ES-I3 (cell line): ENCODE measurements at regions not wholly inside any gene's neighbourhood (a gene's known extent, or its start where the extent isn't known, plus 50 kb on each side); places are given as distances from the start of the nearest gene placed in this dataset.

Source experiments
- H3K36me3 ChIP-seq: 2 replicates; pipeline ENCODE4 v1.6.1; 2013; ENCODE audit warnings: mild to moderate bottlenecking, low read length, control low read depth, moderate library complexity; ENCODE audit not compliant: insufficient read depth
- H3K4me1 ChIP-seq: 2 replicates; pipeline ENCODE4 v1.6.1; 2013; ENCODE audit warnings: mild to moderate bottlenecking, control low read depth, low read length; ENCODE audit not compliant: insufficient read depth
- H3K9ac ChIP-seq: 2 replicates; pipeline ENCODE4 v1.6.1; 2013; ENCODE audit warnings: low read depth, mild to moderate bottlenecking, low read length, moderate library complexity
- H3K9me3 ChIP-seq: 2 replicates; pipeline ENCODE4 v1.6.1; 2013; ENCODE audit warnings: mild to moderate bottlenecking, low read length, moderate library complexity; ENCODE audit not compliant: control insufficient read depth, insufficient read depth

DNA sequence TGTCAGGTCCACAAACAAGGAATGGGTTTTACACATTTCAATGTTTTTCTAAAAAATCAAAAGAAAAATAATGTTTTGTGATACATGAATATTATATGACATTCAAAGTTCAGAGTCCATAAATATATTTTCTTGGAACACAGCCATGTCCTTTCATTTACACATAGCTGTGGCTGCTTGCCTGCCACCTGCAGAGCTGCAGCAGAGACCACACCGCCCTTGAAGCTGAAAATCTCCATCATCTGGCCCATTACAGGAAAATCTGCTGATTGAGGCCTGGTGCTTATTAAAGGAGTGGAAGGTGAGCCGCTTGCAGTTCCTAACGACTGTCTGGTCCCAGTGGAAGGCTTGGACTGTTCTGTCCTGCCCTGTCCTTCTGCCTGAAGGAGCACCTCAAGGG lies 232.6 kb upstream of the ADAMTS16 start:
- Histone ChIP-seq H3K36me3 (no peaks in the 10 kb centered on the region), H3K9me3 (no peaks in the 10 kb centered on the region), H3K4me1 (no peaks in the 10 kb centered on the region), H3K9ac (no peak overlapping the region)

DNA sequence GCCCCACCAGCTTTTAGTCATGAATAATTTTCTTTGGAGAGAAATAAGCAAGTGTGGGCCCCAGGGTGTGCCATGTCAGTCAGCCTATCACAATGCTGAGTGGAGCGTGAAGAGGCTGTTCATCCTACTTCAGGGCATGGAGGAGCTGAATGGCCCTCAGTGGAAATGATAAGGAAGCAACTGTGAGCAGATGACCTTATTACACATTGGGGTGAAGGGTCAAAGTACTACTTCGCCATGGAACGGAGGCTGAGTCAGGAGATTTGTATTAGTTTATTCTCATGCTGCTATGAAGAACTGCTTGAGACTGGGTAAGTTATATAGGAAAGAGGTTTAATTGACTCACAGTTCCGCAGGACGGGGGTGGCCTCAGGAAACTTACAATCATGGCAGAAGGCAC lies 231.0 kb upstream of the ADAMTS16 start:
- Histone ChIP-seq H3K36me3 (no peaks in the 10 kb centered on the region), H3K4me1 (no peaks in the 10 kb centered on the region), H3K9me3 (no peaks in the 10 kb centered on the region), H3K9ac (no peak overlapping the region)

DNA sequence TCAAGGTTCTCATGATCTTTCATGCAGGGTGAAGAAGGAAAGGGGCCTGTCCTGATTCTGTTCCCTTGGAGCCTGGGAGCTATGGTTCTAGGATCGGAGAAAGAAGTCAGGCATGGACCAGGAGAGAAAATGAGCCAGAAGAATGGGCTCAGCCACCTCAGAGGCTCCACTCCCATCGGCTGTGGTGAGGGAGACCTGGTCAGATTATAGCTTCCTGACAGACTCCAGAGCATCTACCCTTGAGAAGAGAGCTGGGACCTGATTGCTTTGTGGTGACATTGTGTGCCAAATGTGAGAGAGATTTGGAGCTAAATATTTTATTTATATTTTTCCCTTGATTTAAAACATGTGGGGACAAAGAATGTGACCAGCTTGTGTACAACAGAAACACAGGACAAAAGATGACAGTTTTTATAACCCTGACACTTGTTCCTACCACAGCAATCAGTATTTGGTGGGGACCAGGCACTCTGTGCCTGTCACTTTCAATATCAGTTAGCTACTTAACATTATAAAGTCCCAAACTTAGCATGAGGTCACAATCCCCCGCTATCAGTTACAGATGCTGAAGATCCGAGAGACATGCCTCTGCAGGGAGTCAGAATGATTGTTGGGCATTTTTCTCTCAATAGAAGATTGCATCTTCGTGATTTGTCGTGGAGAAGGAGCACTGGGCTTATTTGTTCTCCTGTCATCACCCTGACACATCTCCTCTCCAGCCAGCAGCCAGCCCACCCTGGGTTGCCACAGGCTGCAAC lies 228.3 kb upstream of the ADAMTS16 start:
- H3K9ac ChIP-seq = no peak overlapping the region
- no peaks in the 10 kb centered on the region for H3K36me3 ChIP-seq
- no peaks in the 10 kb centered on the region for H3K4me1 ChIP-seq
- no peaks in the 10 kb centered on the region for H3K9me3 ChIP-seq

DNA sequence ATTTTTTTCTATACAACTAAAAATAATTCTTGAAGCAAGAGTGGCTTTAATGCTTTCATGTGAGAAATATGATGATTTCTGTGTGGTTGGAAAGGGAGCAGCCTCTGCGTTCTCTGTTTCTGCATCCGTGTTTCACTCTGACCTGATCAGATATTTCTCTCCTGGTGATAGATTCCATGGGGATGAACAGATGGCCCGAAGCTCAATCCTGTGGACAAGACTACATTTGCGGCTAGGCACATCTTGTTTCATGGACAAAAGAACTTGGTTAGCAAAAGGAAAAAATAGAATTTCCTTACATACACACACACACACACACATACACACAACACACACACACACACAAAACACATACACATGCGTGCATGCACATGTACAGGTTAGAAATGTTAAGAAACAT lies 218.2 kb upstream of the ADAMTS16 start:
- no peaks in the 10 kb centered on the region; the same call in 1 of the 2 replicates for H3K9me3 ChIP-seq
- no peaks in the 10 kb centered on the region for H3K4me1 ChIP-seq
- no peaks in the 10 kb centered on the region for H3K36me3 ChIP-seq
- no peak overlapping the region for H3K9ac ChIP-seq

DNA sequence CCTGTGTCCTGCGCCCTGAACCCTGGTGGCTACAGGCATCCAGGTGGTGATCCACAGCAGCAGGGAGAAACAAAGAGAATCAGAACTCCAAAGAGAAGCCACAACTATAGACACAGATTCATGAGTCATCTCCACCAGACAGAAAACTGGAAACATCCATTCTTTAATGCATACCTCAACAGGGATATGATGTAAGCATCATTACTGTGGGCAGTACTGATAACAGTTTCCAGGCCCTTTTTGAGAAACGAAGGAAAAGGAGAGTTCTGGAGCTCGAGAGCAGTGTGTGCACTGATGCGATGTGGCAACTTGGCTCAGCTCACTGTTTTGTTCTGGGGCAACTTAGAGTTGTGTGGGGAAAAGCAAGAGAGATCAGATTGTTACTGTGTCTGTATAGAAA lies 215.6 kb upstream of the ADAMTS16 start:
- no peaks in the 10 kb centered on the region for H3K4me1 ChIP-seq
- no peaks in the 10 kb centered on the region for H3K36me3 ChIP-seq
- H3K9me3 ChIP-seq = no peaks in the 10 kb centered on the region; the same call in 1 of the 2 replicates
- H3K9ac ChIP-seq = no peak overlapping the region

DNA sequence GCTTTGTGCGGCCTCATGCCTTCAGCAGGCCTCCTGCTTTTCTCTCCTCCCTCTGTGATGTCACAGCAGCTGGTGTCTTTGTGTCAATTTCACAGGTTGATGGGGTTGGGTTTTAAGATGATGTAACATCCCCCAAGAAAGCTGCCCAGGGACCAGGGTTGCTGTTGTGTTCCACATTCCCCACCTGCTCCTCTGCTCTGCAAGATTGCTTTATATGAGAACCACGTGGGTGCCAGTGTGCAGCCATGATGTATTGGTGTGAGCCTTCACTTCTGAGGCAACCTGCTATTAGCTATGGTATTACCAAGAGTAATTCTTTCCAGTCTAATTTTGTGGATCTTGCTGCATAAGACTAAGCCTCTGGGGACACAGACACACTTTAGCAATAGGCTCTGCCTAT lies 213.0 kb upstream of the ADAMTS16 start:
- H3K4me1 ChIP-seq = no peaks in the 10 kb centered on the region
- no peaks in the 10 kb centered on the region for H3K36me3 ChIP-seq
- H3K9ac ChIP-seq = no peak overlapping the region
- H3K9me3 ChIP-seq = no peaks in the 10 kb centered on the region; the same call in 1 of the 2 replicates

DNA sequence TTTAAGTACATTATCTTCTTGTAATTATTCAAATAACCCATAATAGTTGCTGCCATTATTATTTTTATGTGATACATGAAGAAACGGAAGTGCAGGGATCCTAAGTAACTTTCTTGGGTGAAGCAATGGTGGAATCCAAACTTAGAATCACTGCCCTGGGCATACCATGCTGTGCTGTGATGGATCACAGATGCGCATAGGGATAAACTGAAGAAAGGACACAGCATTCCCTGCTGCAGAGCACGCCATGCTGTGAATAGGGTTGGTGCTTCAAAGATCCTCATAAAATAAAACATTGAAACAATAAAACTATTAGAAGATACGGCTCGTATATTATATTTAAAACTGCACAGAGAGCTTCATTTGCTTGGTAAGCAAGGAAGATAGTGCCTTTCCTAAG lies 211.7 kb upstream of the ADAMTS16 start:
- no peaks in the 10 kb centered on the region; the same call in 1 of the 2 replicates for H3K9me3 ChIP-seq
- no peaks in the 10 kb centered on the region for H3K36me3 ChIP-seq
- H3K4me1 ChIP-seq = no peaks in the 10 kb centered on the region
- H3K9ac ChIP-seq = no peak overlapping the region

DNA sequence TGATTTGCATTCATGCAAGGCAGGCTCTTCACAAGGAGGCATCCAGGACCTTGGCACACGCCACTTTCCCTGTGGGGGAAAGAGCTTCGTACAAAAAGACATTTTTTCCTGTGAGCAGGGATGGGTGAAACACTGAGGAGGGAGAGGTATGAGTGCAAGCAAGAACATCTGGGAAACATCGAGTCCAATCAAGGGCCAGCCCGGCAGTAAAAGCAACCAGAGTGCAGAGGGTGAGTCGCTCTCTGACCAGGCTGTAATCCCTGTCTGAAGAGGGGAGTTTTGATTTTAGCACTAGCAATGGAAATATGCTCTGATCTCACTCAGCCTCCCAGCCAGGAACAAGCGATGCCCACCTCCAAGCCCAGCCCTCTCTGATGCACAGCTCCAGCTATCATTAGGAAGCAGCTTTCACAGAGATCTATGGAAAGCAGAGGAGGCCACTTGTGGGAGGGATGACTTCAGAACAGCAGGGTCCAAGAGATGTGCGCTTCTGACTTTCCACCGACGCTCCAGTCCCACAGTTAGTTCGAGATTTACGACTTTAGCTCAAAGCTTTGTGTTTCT lies 211.0 kb upstream of the ADAMTS16 start:
- Histone ChIP-seq H3K36me3 (no peaks in the 10 kb centered on the region), H3K4me1 (no peaks in the 10 kb centered on the region), H3K9ac (no peak overlapping the region), H3K9me3 (no peaks in the 10 kb centered on the region; the same call in 1 of the 2 replicates)

DNA sequence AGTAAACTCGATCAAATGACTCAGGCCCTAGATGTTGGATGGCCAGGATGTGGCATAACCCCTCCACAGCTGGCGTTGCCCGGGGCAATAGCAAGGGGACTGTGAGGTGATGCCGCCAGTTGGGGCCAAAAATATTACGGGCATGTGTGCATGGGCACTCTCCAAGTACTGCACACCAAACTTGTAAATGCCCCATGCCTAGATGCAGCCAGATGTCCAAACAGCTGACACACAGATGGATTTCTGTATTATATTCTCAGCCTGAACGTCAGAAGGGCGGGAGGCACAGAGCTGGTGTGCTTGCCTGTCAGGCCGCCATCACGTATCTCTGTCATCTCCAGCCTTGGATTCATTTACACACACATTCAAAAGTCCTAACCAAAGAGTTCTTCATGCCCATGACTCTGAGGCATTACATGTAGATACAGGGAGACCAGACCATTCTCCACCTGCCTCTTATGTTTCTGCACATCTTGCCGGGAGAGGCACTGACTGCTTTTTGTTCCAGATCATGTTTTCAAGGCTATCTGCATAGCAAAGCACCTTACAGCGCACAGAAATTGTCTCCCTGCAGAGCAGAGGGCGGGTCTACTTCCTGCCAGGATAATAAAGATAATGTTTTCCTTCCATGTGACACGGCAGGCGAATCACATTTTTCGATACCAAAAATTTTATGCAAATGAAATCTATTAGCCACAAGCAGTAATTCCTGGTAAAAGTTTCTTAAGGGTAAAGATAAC lies 200.9 kb upstream of the ADAMTS16 start:
- no peaks in the 10 kb centered on the region for H3K36me3 ChIP-seq
- no peak overlapping the region for H3K9ac ChIP-seq
- no peaks in the 10 kb centered on the region for H3K9me3 ChIP-seq
- H3K4me1 ChIP-seq = no peaks in the 10 kb centered on the region

DNA sequence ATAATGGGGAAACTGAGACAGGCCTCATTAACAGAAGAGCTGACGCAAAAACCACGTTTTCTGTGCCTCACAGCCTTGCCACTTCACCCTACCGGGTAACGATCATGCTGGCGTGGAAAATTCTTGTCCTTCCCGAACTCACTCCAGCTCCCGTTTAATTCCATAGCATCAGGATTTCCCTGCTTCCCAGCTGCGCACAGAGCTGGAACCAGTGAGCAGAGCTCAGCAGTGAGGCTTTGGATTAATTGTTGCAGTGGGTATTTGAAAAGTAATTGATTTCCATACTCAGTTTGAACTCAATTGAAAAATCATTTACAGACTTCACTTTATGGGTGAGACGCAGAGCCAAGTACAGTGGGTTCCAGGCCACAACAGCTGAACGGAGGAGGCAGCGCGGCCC lies 199.0 kb upstream of the ADAMTS16 start:
- no peaks in the 10 kb centered on the region for H3K4me1 ChIP-seq
- no peaks in the 10 kb centered on the region for H3K9me3 ChIP-seq
- no peak overlapping the region for H3K9ac ChIP-seq
- H3K36me3 ChIP-seq = no peaks in the 10 kb centered on the region

DNA sequence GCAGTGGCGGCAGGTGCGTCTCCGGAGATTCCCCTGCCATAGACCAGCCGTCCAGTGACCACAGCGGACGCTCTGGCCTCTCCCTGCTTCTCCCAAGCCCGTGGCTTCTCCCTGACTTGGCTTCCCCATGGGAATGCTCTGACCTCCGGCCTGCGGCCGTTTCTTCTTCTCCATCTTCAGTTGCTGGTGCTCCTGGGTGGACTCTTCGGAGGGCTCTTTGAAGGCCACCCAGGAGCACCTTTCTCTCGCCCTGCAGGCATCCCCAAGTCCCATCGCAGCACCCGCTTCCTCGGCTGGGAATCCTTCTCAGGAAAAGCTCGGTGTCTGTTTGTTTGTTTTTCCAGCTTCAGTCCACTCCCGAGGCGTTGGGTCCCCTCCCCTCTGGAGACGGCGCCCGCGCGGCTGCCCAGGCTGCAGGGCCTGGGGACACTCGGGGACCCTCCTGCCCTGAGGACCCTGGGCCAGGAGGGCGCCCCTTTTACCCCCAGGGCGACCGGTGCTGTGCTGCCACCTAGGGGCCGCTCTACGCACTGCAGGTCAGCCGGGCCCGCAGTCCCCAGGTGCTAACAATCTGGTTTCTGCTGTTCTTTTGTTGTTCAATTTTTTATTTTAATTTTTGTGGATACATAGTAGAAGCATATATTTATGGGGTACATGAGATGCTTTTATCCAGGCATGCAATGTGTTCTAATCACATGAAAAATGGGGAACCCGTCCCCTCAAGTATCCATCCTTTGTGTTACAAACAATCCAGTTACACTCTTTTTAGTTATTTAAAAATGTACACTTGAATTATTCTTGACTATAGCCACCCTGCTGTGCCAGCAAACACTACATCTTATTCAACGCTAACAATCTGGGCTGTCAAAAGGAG lies 197.9 kb upstream of the ADAMTS16 start:
- no peaks in the 10 kb centered on the region for H3K4me1 ChIP-seq

DNA sequence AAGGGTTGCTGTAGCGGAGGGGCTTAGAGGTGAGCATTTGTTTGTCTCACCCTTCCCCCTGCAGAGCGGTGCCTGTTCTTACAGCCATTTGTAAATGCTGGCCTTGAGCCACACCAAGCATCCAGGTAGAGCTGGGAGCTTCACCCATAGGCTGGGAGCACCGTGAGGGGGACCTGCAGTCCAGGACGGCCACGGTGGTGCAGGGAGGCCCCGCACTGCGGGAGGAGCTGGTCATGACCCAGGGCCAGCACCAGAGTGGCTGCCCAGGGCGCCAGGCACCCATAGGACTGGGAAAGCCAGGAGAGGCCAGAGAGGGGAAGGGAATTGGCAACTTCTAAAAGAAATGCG lies 197.3 kb upstream of the ADAMTS16 start:
- Histone ChIP-seq H3K4me1 (no peaks in the 10 kb centered on the region), H3K36me3 (no peaks in the 10 kb centered on the region), H3K9me3 (no peaks in the 10 kb centered on the region), H3K9ac (no peak overlapping the region)

More for the DNA sequence above, 197.9 kb upstream of the ADAMTS16 start:
- no peak overlapping the region for H3K9ac ChIP-seq
- H3K36me3 ChIP-seq = no peaks in the 10 kb centered on the region
- no peaks in the 10 kb centered on the region for H3K9me3 ChIP-seq

DNA sequence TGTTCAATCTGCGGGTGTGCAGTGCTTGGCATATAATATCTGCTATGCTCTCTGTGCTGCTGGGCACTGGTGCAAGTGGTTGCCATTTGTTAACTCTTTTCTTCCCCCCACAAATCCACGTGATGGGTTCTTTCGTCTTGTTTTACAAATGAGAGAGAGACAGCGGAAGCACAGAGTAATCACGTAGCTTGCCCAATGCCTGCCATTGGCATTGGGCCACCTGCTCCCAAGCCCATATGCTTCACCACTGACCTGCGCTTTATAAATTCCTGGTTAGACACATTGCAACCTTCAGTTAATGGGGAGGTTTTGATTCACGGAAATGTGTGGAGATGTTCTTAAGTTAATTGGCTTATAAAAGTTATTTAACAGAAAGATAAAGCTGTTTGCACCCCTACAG lies 194.8 kb upstream of the ADAMTS16 start:
- Histone ChIP-seq H3K9me3 (no peaks in the 10 kb centered on the region), H3K9ac (no peak overlapping the region), H3K4me1 (no peaks in the 10 kb centered on the region), H3K36me3 (no peaks in the 10 kb centered on the region)

DNA sequence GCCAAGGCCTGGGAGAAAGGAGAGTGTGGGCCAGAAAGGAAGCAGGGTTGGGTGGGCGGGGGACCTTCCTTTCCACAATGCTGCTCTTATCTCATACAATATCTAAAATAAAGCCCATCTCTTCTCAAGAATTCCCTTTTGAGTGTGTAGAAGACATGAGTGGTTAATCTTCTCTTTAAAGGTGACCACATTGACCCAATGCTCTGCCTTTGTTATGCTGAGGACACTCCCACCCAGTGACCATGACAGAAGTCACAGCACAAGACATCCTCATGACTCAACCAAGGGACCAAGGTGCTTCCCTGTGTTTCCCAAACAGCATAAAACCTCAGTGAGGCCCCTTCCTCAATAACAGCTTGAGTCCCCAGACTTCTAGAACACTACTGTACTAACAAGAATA lies 193.0 kb upstream of the ADAMTS16 start:
- no peaks in the 10 kb centered on the region for H3K9me3 ChIP-seq
- no peaks in the 10 kb centered on the region for H3K36me3 ChIP-seq
- H3K4me1 ChIP-seq = no peaks in the 10 kb centered on the region

More for the DNA sequence above, 193.0 kb upstream of the ADAMTS16 start:
- no peak overlapping the region for H3K9ac ChIP-seq
